T-helper 1 cell treated with Interleukin-12 subunit alpha and Interleukin-12 subunit beta and Interleukin-4 antibody, amounts not matched to agents 30 ng/mL and 1 ng/mL, for 36 hours (primary cell): ENCODE measurements at regions not wholly inside any gene's neighbourhood (a gene's known extent, or its start where the extent isn't known, plus 50 kb on each side); places are given as distances from the start of the nearest gene placed in this dataset.
"Not testable (repeated sequence)": the region's sequence is repeated elsewhere in the genome, so short reads cannot be mapped to it uniquely, and the experiment has no call there.

ENCODE experiments used
- intact Hi-C: fragments of 100-400 bp; cut with micrococcal nuclease; formaldehyde crosslinking; loops from one replicate; pipeline ENCODE4 v1.15.1; 2024

GRCh38 chr12:102344691-102345090 is 135.7 kb downstream of the IGF1 start:
- intact Hi-C loops: no loop called here

DNA sequence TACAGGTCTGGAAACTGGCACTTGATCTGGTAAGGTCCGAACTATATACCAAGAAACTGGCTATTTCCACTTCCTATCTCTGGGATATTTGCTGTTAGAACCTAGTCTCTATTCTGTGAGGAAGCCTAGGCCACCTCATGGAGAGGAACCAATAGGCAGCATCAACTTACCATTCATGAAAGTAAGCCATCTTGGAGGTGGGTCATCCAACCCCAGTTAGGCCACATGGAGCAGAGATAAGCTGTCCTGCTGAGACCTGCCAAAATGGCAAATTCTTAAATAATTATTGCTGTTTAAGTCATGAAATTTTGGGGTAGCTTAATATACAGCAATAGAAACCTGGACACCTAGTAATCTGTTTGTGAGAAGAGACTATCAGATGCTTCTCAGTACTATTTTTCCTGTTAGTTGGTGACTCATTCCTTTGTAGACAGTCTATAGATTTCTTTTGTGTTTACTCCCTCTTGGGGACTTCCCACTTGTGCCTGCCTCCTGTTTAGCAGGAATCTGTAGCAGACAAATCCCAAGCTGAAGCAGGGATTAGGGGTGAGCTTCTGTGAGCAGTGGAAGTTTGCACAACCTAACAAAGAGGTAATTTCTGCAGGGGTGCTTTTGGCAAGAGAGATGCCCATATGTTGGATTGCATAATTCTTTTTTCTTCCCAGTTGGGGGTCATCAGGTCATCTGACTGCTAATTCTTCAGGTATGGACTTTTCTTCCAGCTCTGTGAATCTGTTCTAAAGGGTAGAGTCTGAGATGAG is 136.8 kb downstream of the IGF1 start:
- intact Hi-C loops: no loop called here

GRCh38 chr12:102342281-102343006 is 137.9 kb downstream of the IGF1 start:
- intact Hi-C loops: no loop called here

DNA sequence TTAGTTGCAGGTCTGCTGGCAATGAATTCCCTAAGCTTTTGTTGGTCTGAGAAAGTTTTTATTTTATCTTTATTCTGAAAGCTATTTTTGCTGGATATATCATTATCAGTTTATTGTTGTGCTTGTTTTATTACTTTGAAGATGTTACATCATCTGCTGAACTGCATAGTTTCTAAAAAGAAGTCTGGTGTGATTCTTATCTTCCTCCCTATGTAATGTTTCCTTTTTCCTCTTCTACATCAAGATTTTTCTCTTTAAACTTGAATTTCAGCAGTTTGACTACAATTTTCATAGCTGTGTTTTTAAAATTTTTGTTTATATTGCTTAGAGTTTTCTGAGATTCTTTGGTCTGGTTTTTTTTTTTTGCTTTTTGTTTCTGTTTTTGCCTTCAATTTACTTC is 137.1 kb upstream of the PMCH start:
- intact Hi-C loops: no loop called here

GRCh38 chr12:102331419-102331818 is 133.8 kb upstream of the PMCH start:
- intact Hi-C loops: no loop called here

DNA sequence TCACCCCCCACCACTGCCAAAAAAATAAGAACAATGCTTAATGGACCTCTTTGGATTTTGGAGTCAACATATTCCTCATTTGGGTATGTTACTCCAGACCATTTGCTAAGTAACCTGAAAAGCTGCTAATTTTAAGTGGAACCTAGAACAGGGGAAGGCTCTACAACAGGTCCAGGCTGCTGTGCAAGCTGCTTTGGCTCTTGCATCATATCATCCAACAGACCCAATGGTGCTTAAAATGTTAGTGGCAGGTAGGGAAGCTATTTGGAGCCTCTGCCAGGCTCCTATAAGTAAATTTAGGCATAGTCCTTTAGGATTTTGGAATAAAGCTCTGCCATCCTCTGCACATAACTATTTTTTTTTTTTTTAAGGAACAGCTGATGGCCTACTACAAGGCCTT is 132.2 kb upstream of the PMCH start:
- intact Hi-C loops: no loop called here

GRCh38 chr12:102326982-102327381 is 129.3 kb upstream of the PMCH start:
- intact Hi-C loops: no loop called here

GRCh38 chr12:102325108-102325507 is 127.5 kb upstream of the PMCH start:
- intact Hi-C loops: not testable (repeated sequence)

GRCh38 chr12:102323799-102324198 is 126.2 kb upstream of the PMCH start:
- intact Hi-C loops: no loop called here

DNA sequence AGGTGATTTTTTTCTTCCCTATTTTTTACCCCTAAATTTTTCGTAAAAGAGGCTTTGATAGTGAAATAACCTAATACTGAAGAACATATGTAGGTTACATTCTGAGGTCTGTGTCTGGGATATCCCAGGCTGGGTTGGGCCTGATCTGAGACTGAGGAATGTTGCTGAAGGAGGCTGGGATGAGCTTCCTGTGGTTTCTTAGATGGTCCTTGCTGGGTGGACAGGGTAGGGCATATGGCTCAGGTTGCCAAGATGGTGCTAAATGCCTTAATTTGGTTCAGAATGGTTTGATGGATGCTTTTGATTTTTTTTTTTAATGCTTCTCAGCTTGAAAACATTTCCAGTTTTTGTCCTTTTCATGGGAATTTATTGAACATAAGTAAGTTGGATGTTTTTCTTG is 124.6 kb upstream of the PMCH start:
- intact Hi-C loops: no loop called here

DNA sequence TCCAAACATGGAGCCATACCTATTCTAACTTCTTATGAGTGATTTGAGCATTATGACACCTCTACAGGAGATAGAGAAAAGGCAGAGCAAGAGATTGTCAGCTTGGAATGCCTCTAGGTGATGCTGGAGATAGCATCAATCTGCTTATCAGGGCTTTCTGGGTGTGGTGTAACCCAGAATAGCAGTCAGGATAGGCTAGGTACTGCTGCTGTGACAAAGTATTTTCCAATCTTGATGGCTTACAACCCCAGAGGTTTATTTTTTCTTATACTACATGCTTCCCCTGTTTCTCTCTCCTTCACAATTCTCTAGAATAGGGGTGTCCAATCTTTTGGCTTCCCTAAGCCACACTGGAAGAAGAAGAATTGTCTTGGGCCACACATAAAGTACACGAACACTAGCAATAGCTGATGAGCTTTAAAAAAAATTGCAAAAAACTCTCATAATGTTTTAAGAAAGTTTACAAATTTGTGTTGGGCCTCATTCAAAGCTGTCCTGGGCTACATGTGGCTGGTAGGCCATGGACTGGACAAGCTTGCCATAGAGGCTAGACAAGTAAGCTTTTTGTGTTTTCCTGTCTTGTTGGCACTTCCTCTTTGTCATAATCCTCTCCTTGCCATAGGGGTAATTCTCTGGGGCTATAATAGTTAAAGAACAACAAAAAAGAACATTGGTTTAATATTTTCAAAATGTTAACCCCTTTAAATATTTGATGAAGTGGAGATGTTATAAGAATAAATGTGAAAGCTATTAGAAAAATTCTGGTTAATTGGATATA is 123.9 kb upstream of the PMCH start:
- intact Hi-C loops: no loop called here

DNA sequence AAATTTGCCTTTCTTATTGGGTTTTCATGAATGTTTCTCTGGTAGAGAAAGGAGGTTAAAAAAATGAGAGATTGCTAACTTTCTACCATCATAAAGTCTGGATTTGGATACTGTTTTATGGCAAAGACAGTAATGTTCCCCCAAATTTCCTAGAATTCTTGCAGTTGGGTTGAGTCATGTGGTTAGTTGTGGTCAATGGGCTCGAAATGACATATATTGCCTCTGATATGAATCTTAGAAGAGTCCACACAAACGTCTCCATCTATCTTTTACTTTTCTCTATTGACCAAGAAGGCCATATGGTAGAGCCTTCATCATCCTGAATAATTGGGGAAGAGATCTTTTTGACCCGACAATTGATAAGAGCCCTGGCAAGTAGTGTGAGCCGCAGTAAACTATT is 119.5 kb upstream of the PMCH start:
- intact Hi-C loops: no loop called here

GRCh38 chr12:102316723-102317122 is 119.1 kb upstream of the PMCH start:
- intact Hi-C loops: no loop called here

GRCh38 chr12:102314821-102315220 is 117.2 kb upstream of the PMCH start:
- intact Hi-C loops: no loop called here

DNA sequence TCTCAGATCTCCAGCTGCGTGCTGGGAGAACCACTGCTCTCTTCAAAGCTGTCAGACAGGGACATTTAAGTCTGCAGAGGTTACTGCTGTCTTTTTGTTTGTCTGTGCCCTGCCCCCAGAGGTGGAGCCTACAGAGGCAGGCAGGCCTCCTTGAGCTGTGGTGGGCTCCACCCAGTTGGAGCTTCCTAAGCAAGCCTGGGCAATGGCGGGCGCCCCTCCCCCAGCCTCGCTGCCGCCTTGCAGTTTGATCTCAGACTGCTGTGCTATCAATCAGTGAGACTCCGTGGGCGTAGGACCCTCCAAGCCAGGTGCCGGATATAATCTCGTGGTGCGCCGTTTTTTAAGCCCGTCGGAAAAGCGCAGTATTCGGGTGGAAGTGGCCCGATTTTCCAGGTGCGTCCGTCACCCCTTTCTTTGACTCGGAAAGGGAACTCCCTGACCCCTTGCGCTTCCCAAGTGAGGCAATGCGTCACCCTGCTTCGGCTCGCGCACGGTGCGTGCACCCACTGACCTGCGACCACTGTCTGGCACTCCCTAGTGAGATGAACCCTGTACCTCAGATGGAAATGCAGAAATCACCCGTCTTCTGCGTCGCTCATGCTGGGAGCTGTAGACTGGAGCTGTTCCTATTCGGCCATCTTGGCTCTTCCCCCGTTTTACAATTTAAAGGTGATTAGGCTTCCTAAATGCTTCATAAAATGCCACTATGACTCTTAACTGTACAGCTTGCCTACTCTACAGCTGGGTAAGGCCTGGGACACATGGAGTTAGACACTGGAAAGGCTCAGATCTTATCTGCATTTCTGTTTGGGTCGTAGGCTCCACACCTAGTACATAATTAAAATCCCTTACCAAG is 115.7 kb upstream of the PMCH start:
- intact Hi-C loops: not testable (repeated sequence)

GRCh38 chr12:102305486-102305885 is 107.9 kb upstream of the PMCH start:
- intact Hi-C loops: loop anchor here (10.0 kb wide), 1 partner anchor 211 kb away; no protein-coding TSS in a partner anchor

- intact Hi-C loops: loop anchor here (5.0 to 10.0 kb wide), 4 partner anchors 118 to 508 kb away; no protein-coding TSS in a partner anchor
Measured at GRCh38 chr12:102304667-102305066, 107.0 kb upstream of the PMCH start.

DNA sequence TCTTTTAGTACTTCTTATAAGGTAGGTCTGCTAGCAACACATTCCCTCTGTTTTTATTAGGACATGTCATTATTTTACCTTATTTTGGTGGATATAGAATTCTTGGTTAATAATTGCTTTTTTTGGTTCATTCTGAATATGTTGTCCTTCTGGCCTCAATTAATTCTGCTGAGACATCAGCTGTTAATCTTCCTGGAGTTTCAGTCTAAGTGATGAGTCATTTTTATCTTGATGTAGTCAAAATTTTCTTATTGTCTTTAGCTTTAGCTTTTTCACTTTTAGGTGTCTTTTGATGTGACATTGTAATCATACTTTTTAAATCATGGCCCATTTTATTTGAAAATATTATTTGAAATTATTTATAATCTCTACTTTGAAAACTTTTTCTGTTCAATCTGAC is 104.9 kb upstream of the PMCH start:
- intact Hi-C loops: loop anchor here (5.0 to 10.0 kb wide), 4 partner anchors 120 to 510 kb away; no protein-coding TSS in a partner anchor

DNA sequence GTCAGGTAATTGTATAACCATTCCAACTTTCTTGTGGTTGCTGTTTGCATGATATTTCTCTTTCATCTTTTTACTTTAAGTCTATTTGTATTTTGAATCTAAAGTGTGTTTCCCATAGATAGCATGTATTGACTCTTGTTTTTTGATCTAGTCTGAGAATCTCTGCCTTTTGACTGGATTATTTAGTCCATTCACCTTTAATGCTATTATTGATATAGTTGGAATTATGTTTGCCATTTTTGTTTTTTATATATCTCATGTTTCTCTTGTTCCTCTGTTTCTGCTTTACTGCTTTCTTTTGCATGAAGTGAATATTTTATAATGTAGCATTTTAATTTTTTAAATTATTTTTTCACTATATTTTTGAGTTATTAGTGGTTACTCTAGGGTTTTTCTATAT is 103.9 kb upstream of the PMCH start:
- intact Hi-C loops: loop anchor here (1.0 to 10.0 kb wide), 12 partner anchors 121 to 511 kb away; no protein-coding TSS in a partner anchor

DNA sequence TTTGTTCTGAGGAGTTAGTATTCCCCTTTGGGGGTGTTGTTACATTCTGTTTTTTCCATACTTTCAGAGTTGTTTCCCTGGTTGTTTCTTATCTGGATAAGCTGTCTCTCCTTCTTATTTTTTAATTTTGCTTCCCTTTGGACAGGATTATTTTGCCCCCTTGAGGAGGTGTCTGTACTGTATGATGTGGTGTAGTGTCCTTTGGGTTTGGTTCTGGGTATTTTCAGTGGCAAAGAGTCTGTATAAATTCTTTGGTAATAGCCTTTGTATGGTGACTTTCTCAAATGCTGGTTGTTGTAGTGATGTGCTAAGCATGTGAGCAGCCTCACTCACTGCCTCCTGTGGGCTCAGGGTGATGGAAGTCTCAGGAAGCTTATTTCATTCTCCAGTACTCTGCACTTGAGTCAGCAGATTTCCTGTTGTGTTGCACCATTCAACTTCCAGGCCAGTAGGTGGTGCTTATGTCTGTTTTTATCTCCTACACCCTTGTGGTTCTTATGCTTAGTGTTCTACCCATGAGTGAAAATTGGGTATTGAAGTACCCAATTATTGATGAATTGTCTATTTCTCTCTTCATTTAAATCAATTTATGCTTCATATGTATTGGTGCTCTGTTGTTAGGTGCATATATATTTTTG is 103.3 kb upstream of the PMCH start:
- intact Hi-C loops: loop anchor here (1.0 to 10.0 kb wide), 12 partner anchors 121 to 511 kb away; no protein-coding TSS in a partner anchor
